ENCODE measurements at regions not wholly inside any gene's neighbourhood (a gene's known extent, or its start where the extent isn't known, plus 50 kb on each side); places are given as distances from the start of the nearest gene placed in this dataset.

GRCh38 chr4:106497271-106497670 lies 128.7 kb upstream of the GIMD1 start:
- no peaks in the 10 kb centered on the region for H3K4me1 ChIP-seq
- no peak for TF ChIP-seq POLR2A (IDR thresholded peaks at IDR 0.05)
- TF ChIP-seq, protein P1, sequence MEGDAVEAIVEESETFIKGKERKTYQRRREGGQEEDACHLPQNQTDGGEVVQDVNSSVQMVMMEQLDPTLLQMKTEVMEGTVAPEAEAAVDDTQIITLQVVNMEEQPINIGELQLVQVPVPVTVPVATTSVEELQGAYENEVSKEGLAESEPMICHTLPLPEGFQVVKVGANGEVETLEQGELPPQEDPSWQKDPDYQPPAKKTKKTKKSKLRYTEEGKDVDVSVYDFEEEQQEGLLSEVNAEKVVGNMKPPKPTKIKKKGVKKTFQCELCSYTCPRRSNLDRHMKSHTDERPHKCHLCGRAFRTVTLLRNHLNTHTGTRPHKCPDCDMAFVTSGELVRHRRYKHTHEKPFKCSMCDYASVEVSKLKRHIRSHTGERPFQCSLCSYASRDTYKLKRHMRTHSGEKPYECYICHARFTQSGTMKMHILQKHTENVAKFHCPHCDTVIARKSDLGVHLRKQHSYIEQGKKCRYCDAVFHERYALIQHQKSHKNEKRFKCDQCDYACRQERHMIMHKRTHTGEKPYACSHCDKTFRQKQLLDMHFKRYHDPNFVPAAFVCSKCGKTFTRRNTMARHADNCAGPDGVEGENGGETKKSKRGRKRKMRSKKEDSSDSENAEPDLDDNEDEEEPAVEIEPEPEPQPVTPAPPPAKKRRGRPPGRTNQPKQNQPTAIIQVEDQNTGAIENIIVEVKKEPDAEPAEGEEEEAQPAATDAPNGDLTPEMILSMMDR (IDR thresholded peaks at IDR 0.05): no peak
- DNase-seq (no peak), ATAC-seq (no peak)
- H3K27me3 ChIP-seq: no peaks in the 10 kb centered on the region
- no peak overlapping the region for H3K4me3 ChIP-seq
- H3K9me3 ChIP-seq: no peaks in the 10 kb centered on the region
- H3K36me3 ChIP-seq: no peaks in the 10 kb centered on the region
- no peak overlapping the region for H3K27ac ChIP-seq
- intact Hi-C loops (cut with DNase I): no loop called here
- WGBS, 4 donors: 61 to 68% (median 63%) methylated on average over 3 of the region's 3 CpGs

GRCh38 chr4:106496061-106496460 lies 127.5 kb upstream of the GIMD1 start:
- no peaks in the 10 kb centered on the region for H3K27me3 ChIP-seq
- intact Hi-C loops (cut with DNase I): no loop called here
- DNase-seq: no peak
- no peaks in the 10 kb centered on the region for H3K4me1 ChIP-seq
- no peak for TF ChIP-seq POLR2A (IDR thresholded peaks at IDR 0.05)
- TF ChIP-seq, protein P1 (IDR thresholded peaks at IDR 0.05): no peak
- H3K27ac ChIP-seq: no peak overlapping the region
- H3K36me3 ChIP-seq: no peaks in the 10 kb centered on the region
- H3K4me3 ChIP-seq: no peak overlapping the region
- no peak for ATAC-seq
- H3K9me3 ChIP-seq: no peaks in the 10 kb centered on the region

GRCh38 chr4:106495476-106495875 lies 126.9 kb upstream of the GIMD1 start:
- H3K27ac ChIP-seq: no peak overlapping the region
- no peaks in the 10 kb centered on the region for H3K9me3 ChIP-seq
- no peak overlapping the region for H3K4me3 ChIP-seq
- no peaks in the 10 kb centered on the region for H3K36me3 ChIP-seq
- ATAC-seq (no peak), DNase-seq (no peak)
- no peaks in the 10 kb centered on the region for H3K4me1 ChIP-seq
- H3K27me3 ChIP-seq: no peaks in the 10 kb centered on the region
- no peak for TF ChIP-seq POLR2A (IDR thresholded peaks at IDR 0.05)
- TF ChIP-seq, protein P1 (IDR thresholded peaks at IDR 0.05): no peak
- intact Hi-C loops (cut with DNase I): no loop called here
- 65 to 72% (median 69%) methylated on average over 5 of the region's 5 CpGs for WGBS, 4 donors

GRCh38 chr4:106494066-106494465 lies 125.5 kb upstream of the GIMD1 start:
- intact Hi-C loops (cut with DNase I): no loop called here
- no peak for ATAC-seq
- Histone ChIP-seq H3K9me3 (no peaks in the 10 kb centered on the region), H3K27ac (no peak overlapping the region), H3K4me3 (no peak overlapping the region), H3K4me1 (no peaks in the 10 kb centered on the region), H3K36me3 (no peaks in the 10 kb centered on the region), H3K27me3 (no peaks in the 10 kb centered on the region)
- 75 to 82% (median 78%) methylated on average over 1 of the region's 1 CpG for WGBS, 4 donors
- DNase-seq: no peak
- no peak for TF ChIP-seq POLR2A (IDR thresholded peaks at IDR 0.05)
- TF ChIP-seq, protein P1 (IDR thresholded peaks at IDR 0.05): no peak
